ENCODE measurements at regions not wholly inside any gene's neighbourhood (a gene's known extent, or its start where the extent isn't known, plus 50 kb on each side); places are given as distances from the start of the nearest gene placed in this dataset.

DNA sequence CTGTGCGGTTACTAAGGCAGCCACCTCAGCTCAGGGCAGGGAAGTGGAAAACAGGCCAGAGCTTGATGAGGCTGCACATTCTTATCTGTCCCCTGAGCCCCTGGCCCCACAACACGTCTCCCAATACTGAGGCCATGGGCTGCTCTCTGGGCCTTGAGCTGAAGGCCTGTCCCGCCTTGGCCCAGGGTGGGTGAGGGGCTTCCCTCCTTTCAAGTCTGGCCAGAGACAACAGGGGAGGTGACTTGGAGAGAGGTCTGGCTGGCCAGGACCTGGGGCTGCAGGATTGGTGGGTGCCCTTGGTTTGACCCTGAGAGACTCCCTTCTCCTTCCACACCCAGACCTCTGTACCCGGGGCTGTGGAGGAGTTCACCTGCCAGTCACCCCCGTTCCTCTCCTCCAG is 563.8 kb downstream of the PTPRU start:
- no peak for TF ChIP-seq CTCF (conservative IDR thresholded peaks at IDR 0.05; ENCODE audit: low read length)
- no peak for TF ChIP-seq EZH2phosphoT487 (IDR thresholded peaks at IDR 0.05; ENCODE audit: borderline replicate concordance)
